SK-N-MC (cell line): ENCODE measurements at regions not wholly inside any gene's neighbourhood (a gene's known extent, or its start where the extent isn't known, plus 50 kb on each side); places are given as distances from the start of the nearest gene placed in this dataset.

ENCODE experiments used
- EZH2 ChIP-seq: fragments of 200-600 bp; sonication (generic); IDR thresholded peaks from one replicate; pipeline ENCODE4 v1.6.1; 2017; ENCODE audit warnings: antibody characterized with exemption
- FOXP2 ChIP-seq: optimal IDR thresholded peaks from 2 replicates; pipeline ENCODE3; 2011; ENCODE audit warnings: mild to moderate bottlenecking, moderate library complexity; ENCODE audit not compliant: insufficient read depth; ENCODE audit errors: extremely low read length, control extremely low read depth
- POLR2AphosphoS5 ChIP-seq: IDR thresholded peaks from 2 replicates; pipeline ENCODE4 v1.6.1; 2012; ENCODE audit warnings: mild to moderate bottlenecking, low read depth, low read length, borderline replicate concordance

DNA sequence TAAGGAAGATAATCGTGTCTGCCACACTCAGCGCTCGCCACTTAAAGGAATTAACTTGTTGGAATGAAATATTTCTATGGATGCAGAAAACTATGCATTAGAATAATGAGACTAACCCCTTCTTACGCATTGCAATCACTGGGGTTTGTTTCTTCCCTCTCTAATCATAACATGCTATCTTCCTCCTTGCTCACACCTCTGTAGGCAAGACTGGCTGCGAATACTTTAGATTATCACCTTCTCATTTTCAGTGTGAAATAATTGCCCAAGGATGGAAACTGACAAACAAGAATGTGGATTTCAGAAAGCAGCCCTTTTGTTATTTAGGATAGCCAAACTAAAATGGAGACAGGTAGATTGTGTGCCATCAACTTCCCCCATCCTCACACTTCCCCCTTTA, 349.4 kb downstream of the MID1IP1 start:
- TF ChIP-seq EZH2: no peak
- TF ChIP-seq POLR2AphosphoS5: no peak
- TF ChIP-seq FOXP2: no peak
